ENCODE measurements at regions not wholly inside any gene's neighbourhood (a gene's known extent, or its start where the extent isn't known, plus 50 kb on each side); places are given as distances from the start of the nearest gene placed in this dataset.

DNA sequence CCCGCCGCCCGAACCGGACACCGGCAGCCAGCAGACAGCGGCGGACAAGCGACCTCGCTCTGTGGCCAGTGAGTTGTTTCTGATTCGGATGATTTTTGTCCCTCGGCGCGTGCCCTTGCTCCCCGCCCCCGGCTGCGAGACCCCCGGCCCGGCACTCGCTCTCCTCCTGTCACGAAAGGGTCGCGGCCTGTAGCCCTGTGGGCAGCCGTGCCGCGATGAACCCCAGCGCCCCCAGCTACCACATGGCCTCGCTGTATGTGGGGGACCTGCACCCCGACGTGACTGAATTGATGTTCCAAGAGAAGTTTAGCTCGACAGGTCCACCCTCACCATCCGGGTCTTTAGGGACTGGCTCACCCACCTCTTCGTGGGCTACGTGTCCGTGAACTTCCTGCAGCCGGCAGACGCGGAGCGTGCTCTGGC, 1257.5 kb upstream of the ACVR2A start:
- TF ChIP-seq, protein P1, sequence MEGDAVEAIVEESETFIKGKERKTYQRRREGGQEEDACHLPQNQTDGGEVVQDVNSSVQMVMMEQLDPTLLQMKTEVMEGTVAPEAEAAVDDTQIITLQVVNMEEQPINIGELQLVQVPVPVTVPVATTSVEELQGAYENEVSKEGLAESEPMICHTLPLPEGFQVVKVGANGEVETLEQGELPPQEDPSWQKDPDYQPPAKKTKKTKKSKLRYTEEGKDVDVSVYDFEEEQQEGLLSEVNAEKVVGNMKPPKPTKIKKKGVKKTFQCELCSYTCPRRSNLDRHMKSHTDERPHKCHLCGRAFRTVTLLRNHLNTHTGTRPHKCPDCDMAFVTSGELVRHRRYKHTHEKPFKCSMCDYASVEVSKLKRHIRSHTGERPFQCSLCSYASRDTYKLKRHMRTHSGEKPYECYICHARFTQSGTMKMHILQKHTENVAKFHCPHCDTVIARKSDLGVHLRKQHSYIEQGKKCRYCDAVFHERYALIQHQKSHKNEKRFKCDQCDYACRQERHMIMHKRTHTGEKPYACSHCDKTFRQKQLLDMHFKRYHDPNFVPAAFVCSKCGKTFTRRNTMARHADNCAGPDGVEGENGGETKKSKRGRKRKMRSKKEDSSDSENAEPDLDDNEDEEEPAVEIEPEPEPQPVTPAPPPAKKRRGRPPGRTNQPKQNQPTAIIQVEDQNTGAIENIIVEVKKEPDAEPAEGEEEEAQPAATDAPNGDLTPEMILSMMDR (IDR thresholded peaks at IDR 0.05), result no peak
- TF ChIP-seq POLR2A (IDR thresholded peaks at IDR 0.05), result no peak

Data from Peyer's patch (tissue), 4 donors.